SK-N-SH treated with all-trans-retinoic acid at 6 μM for 48 hours (cell line): ENCODE measurements at regions not wholly inside any gene's neighbourhood (a gene's known extent, or its start where the extent isn't known, plus 50 kb on each side); places are given as distances from the start of the nearest gene placed in this dataset.

ENCODE experiments used
- ATAC-seq: fragments of 200-7000 bp; cut with Tn5 transposase; 3 replicates; pipeline ENCODE4 v1.9.1; 2020; ENCODE audit warnings: mild to moderate bottlenecking, moderate library complexity
- ARNTL ChIP-seq: fragments of 450-650 bp; formaldehyde crosslinking; IDR thresholded peaks from 2 replicates; pipeline ENCODE4 v1.5.0; 2020; ENCODE audit warnings: low read depth, mild to moderate bottlenecking, moderate library complexity, borderline replicate concordance
- BACH2 ChIP-seq: fragments of 250-450 bp; sonication (Bioruptor Pico); IDR thresholded peaks from 2 replicates; pipeline ENCODE4 v1.9.0; 2021; ENCODE audit warnings: mild to moderate bottlenecking, borderline replicate concordance
- CREB5 ChIP-seq: fragments of 250-450 bp; sonication (Bioruptor Pico); IDR thresholded peaks from 2 replicates; pipeline ENCODE4 v1.5.1; 2020; ENCODE audit warnings: low read depth, mild to moderate bottlenecking, moderate library complexity
- CSDC2 ChIP-seq: fragments of 250-450 bp; sonication (Bioruptor Pico); IDR thresholded peaks from 2 replicates; pipeline ENCODE4 v1.5.0; 2020; ENCODE audit warnings: mild to moderate bottlenecking, moderate library complexity
- CSRNP3 ChIP-seq: fragments of 250-450 bp; sonication (Bioruptor Pico); IDR thresholded peaks from 2 replicates; pipeline ENCODE4 v1.5.1; 2021; ENCODE audit warnings: mild to moderate bottlenecking, moderate library complexity
- ESRRG ChIP-seq: fragments of 250-450 bp; sonication (Bioruptor Pico); IDR thresholded peaks from 2 replicates; pipeline ENCODE4 v1.6.1; 2021; ENCODE audit warnings: mild to moderate bottlenecking
- GLIS3 ChIP-seq: fragments of 250-450 bp; sonication (Bioruptor Pico); IDR thresholded peaks from 2 replicates; pipeline ENCODE4 v1.5.0; 2020; ENCODE audit warnings: mild to moderate bottlenecking, moderate library complexity
- ISL1 ChIP-seq: fragments of 250-450 bp; sonication (Bioruptor Pico); IDR thresholded peaks from 2 replicates; pipeline ENCODE4 v2.1.2; 2022; ENCODE audit warnings: mild to moderate bottlenecking, moderate library complexity
- OSR1 ChIP-seq: fragments of 250-450 bp; sonication (Bioruptor Pico); IDR thresholded peaks from 2 replicates; pipeline ENCODE4 v1.8.0; 2022; ENCODE audit warnings: moderate library complexity, mild to moderate bottlenecking, inconsistent platforms
- PATZ1 ChIP-seq: fragments of 250-450 bp; sonication (Bioruptor Pico); IDR thresholded peaks from 2 replicates; pipeline ENCODE4 v1.8.0; 2020; ENCODE audit warnings: mild to moderate bottlenecking, moderate library complexity, borderline replicate concordance
- POU6F1 ChIP-seq: fragments of 250-450 bp; sonication (Bioruptor Pico); IDR thresholded peaks from 2 replicates; pipeline ENCODE4 v1.8.0; 2021; ENCODE audit warnings: low read depth, mild to moderate bottlenecking, moderate library complexity, borderline replicate concordance
- PPARA ChIP-seq: fragments of 250-450 bp; sonication (Bioruptor Pico); IDR thresholded peaks from 2 replicates; pipeline ENCODE4 v1.5.0; 2020; ENCODE audit warnings: mild to moderate bottlenecking, borderline replicate concordance
- TCF4 ChIP-seq: fragments of 250-450 bp; sonication (Bioruptor Pico); IDR thresholded peaks from 2 replicates; pipeline ENCODE4 v1.8.0; 2021; ENCODE audit warnings: mild to moderate bottlenecking, moderate library complexity, borderline replicate concordance
- TOX ChIP-seq: fragments of 250-450 bp; sonication (Bioruptor Pico); IDR thresholded peaks from 2 replicates; pipeline ENCODE4 v1.8.0; 2021; ENCODE audit warnings: mild to moderate bottlenecking, moderate library complexity, borderline replicate concordance
- TSHZ2 ChIP-seq: fragments of 250-450 bp; sonication (Bioruptor Pico); IDR thresholded peaks from 2 replicates; pipeline ENCODE4 v1.5.0; 2020; ENCODE audit warnings: mild to moderate bottlenecking, moderate library complexity
- ZC3H10 ChIP-seq: fragments of 250-450 bp; sonication (Bioruptor Pico); IDR thresholded peaks from 2 replicates; pipeline ENCODE4 v1.5.1; 2021; ENCODE audit warnings: mild to moderate bottlenecking, moderate library complexity
- ZFP3 ChIP-seq: fragments of 250-450 bp; sonication (Bioruptor Pico); IDR thresholded peaks from 2 replicates; pipeline ENCODE4 v1.5.0; 2020; ENCODE audit warnings: mild to moderate bottlenecking, moderate library complexity
- ZFP30 ChIP-seq: fragments of 450-650 bp; formaldehyde crosslinking; IDR thresholded peaks from 2 replicates; pipeline ENCODE4 v1.5.0; 2022; ENCODE audit warnings: mild to moderate bottlenecking, moderate library complexity
- ZNF70 ChIP-seq: fragments of 450-650 bp; formaldehyde crosslinking; IDR thresholded peaks from 2 replicates; pipeline ENCODE4 v1.5.0; 2020; ENCODE audit warnings: mild to moderate bottlenecking, moderate library complexity
- ZNF8 ChIP-seq: fragments of 450-650 bp; formaldehyde crosslinking; IDR thresholded peaks from 2 replicates; pipeline ENCODE4 v1.5.0; 2020; ENCODE audit warnings: mild to moderate bottlenecking, moderate library complexity

- ATAC-seq, result no peak
- TF ChIP-seq PPARA (CRISPR knock-in tag) (no peak), BACH2 (CRISPR knock-in tag) (no peak), ZNF70 (no peak), CSDC2 (CRISPR knock-in tag) (no peak), CREB5 (no peak), ISL1 (CRISPR knock-in tag) (no peak), TOX (CRISPR knock-in tag) (no peak)
Observed at GRCh38 chrX:36804066-36804465, 204.1 kb upstream of the FAM47C start.

GRCh38 chrX:36844857-36845256 is 163.3 kb upstream of the FAM47C start:
- no peak for ATAC-seq
- TF ChIP-seq TOX (CRISPR knock-in tag), result no peak
- no peak for TF ChIP-seq ISL1 (CRISPR knock-in tag)
- no peak for TF ChIP-seq ZC3H10 (CRISPR knock-in tag)
- no peak for TF ChIP-seq ZNF70
- no peak for TF ChIP-seq POU6F1 (CRISPR knock-in tag)
- TF ChIP-seq TCF4, result no peak
- TF ChIP-seq OSR1 (CRISPR knock-in tag), result no peak
- no peak for TF ChIP-seq ARNTL (CRISPR knock-in tag)
- no peak for TF ChIP-seq ZNF8 (CRISPR knock-in tag)
- no peak for TF ChIP-seq ZFP3 (CRISPR knock-in tag)
- TF ChIP-seq TSHZ2, result no peak
- no peak for TF ChIP-seq GLIS3 (CRISPR knock-in tag)
- TF ChIP-seq CREB5, result no peak
- no peak for TF ChIP-seq ESRRG
- no peak for TF ChIP-seq BACH2 (CRISPR knock-in tag)
- no peak for TF ChIP-seq CSDC2 (CRISPR knock-in tag)
- TF ChIP-seq ZFP30 (CRISPR knock-in tag), result no peak

- ATAC-seq, result no peak
- TF ChIP-seq ESRRG, result no peak
- TF ChIP-seq PPARA (CRISPR knock-in tag), result no peak
- no peak for TF ChIP-seq GLIS3 (CRISPR knock-in tag)
- no peak for TF ChIP-seq OSR1 (CRISPR knock-in tag)
- no peak for TF ChIP-seq ARNTL (CRISPR knock-in tag)
- TF ChIP-seq TOX (CRISPR knock-in tag), result no peak
- no peak for TF ChIP-seq CREB5
- TF ChIP-seq TCF4, result no peak
- no peak for TF ChIP-seq ISL1 (CRISPR knock-in tag)
- no peak for TF ChIP-seq PATZ1
- no peak for TF ChIP-seq CSRNP3
- no peak for TF ChIP-seq CSDC2 (CRISPR knock-in tag)
- TF ChIP-seq ZNF70, result no peak
- TF ChIP-seq, all 23 proteins: peak for 0
Observed at GRCh38 chrX:36847496-36847895, 160.7 kb upstream of the FAM47C start.
